ENCODE measurements at regions not wholly inside any gene's neighbourhood (a gene's known extent, or its start where the extent isn't known, plus 50 kb on each side); places are given as distances from the start of the nearest gene placed in this dataset. TPM values are rescaled to one million over a fixed set of nuclear protein-coding genes. Genes with fewer than 3 reads are reported as not detected.

MicroRNAs encoded in the stretch of these regions (microRNA counts, 767-probe panel; counts per million panel counts)
- microRNA hsa-miR-548g-3p, result 1,894 counts per million, percentile 48 among the panel's probes with 10 or more counts

Small RNA genes in the stretch of these regions (microRNA-seq; reads per million reads assigned to microRNA genes)
- not detected for gene MIR548G (ENCODE audit: borderline microRNAs expressed)

Small RNA genes in the stretch of these regions (small RNA-seq; reads per million reads assigned to genes)
- gene MIR548G, result not detected
